ENCODE measurements at regions not wholly inside any gene's neighbourhood (a gene's known extent, or its start where the extent isn't known, plus 50 kb on each side); places are given as distances from the start of the nearest gene placed in this dataset.

DNA sequence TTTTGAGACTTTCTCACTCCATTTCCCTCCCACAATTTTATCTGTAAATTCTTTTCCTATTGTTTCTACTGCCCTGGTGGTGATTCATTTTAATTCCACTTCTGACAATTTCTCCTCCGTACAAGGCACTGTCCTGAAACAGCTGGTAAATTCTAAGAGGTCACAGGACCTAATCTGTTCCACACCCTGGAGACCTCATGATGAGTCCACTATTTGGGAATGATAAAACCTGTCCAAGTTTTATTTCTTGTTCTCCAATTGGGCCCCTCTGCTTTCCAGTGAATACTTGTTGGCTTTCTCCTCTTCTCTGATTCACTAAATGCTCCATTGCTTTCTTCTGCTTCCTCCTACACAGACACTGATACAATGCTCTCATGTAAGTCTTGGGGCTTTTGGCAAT, 343.1 kb upstream of the DUSP10 start:
- Histone ChIP-seq H3K79me2 (ENCODE audit: insufficient read depth, low read length) (no peaks in the 10 kb centered on the region), H3K23ac (ENCODE audit: insufficient read length, low read depth, low read length) (no peak overlapping the region), H3K79me1 (ENCODE audit: insufficient read depth, low read depth, low read length, poor library complexity, severe bottlenecking) (no peaks in the 10 kb centered on the region), H3K27me3 (ENCODE audit: insufficient read depth, low read length) (no peaks in the 10 kb centered on the region), H3K56ac (ENCODE audit: insufficient read length, low read depth, low read length) (no peak overlapping the region), H2BK20ac (ENCODE audit: low read depth, low read length, poor library complexity, severe bottlenecking) (no peak overlapping the region), H4K20me1 (ENCODE audit: control insufficient read depth, insufficient read depth, insufficient read length) (no peaks in the 10 kb centered on the region), H3K18ac (ENCODE audit: insufficient read length, low read depth, low read length) (no peak overlapping the region), H3K27ac (ENCODE audit: insufficient read length, low read depth, low read length) (no peak overlapping the region), H3T11ph (ENCODE audit: low read length) (no peak overlapping the region), H2AFZ (ENCODE audit: low read length) (no peak overlapping the region), H3K4me2 (ENCODE audit: insufficient read depth, insufficient read length, low read length) (no peak overlapping the region), H2BK5ac (ENCODE audit: insufficient read length, low read length) (no peak overlapping the region), H3K4me1 (ENCODE audit: insufficient read depth, low read length) (no peaks in the 10 kb centered on the region), H3K9me3 (ENCODE audit: control insufficient read depth, low read depth, low read length) (no peaks in the 10 kb centered on the region), H3K9ac (ENCODE audit: extremely low read depth, insufficient read length, low read length) (no peak overlapping the region), H3K23me2 (ENCODE audit: insufficient read length, low read depth, low read length, poor library complexity, severe bottlenecking) (no peaks in the 10 kb centered on the region), H3K4ac (ENCODE audit: low read depth, low read length) (no peak overlapping the region), H4K91ac (ENCODE audit: insufficient read length, low read depth, low read length) (no peak overlapping the region), H2AK5ac (ENCODE audit: insufficient read length, low read length) (no peak overlapping the region), H2BK12ac (ENCODE audit: insufficient read length, low read depth, low read length) (no peak overlapping the region), H2BK15ac (ENCODE audit: low read depth, low read length) (no peak overlapping the region), H3K14ac (ENCODE audit: insufficient read depth, low read length) (no peak overlapping the region), H4K8ac (replicated peaks; ENCODE audit: insufficient read length, low read depth, low read length) (no peak overlapping the region), H2BK120ac (ENCODE audit: low read depth, low read length, poor library complexity, severe bottlenecking) (no peak overlapping the region), H4K5ac (ENCODE audit: insufficient read length, low read depth, low read length) (no peak overlapping the region)
- Mint-ChIP-seq H3K27ac (no peak overlapping the region), H3K27me3 (ENCODE audit: low read depth) (no peaks in the 10 kb centered on the region), H3K9me3 (peaks cover 3 to 9% of the 10 kb centered on the region in 2 experiments; a peak in 3 of 5 replicates), H3K4me3 (no peak overlapping the region), H3K36me3 (ENCODE audit: insufficient read depth in 1 of 3, low read depth in 3 of 3) (peaks cover 2 to 6% (median 3%) of the 10 kb centered on the region in 3 experiments; a peak in 3 of 7 replicates), H3K4me1 (no peaks in the 10 kb centered on the region)
- WGBS (ENCODE audit: extremely low coverage, insufficient read length, low lambda C conversion rate): no CpG with 5 or more reads among the region's 1 CpG
- TF ChIP-seq, protein P1, sequence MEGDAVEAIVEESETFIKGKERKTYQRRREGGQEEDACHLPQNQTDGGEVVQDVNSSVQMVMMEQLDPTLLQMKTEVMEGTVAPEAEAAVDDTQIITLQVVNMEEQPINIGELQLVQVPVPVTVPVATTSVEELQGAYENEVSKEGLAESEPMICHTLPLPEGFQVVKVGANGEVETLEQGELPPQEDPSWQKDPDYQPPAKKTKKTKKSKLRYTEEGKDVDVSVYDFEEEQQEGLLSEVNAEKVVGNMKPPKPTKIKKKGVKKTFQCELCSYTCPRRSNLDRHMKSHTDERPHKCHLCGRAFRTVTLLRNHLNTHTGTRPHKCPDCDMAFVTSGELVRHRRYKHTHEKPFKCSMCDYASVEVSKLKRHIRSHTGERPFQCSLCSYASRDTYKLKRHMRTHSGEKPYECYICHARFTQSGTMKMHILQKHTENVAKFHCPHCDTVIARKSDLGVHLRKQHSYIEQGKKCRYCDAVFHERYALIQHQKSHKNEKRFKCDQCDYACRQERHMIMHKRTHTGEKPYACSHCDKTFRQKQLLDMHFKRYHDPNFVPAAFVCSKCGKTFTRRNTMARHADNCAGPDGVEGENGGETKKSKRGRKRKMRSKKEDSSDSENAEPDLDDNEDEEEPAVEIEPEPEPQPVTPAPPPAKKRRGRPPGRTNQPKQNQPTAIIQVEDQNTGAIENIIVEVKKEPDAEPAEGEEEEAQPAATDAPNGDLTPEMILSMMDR (conservative IDR thresholded peaks at IDR 0.05): no peak
- DNase-seq: no peak
